GF-D8 (cell line): ENCODE measurements at regions not wholly inside any gene's neighbourhood (a gene's known extent, or its start where the extent isn't known, plus 50 kb on each side); places are given as distances from the start of the nearest gene placed in this dataset.

Experiments used
- DNase-seq: peaks from one replicate; lab custom pipeline; 2025; lab: John Stamatoyannopoulos, UW

DNA sequence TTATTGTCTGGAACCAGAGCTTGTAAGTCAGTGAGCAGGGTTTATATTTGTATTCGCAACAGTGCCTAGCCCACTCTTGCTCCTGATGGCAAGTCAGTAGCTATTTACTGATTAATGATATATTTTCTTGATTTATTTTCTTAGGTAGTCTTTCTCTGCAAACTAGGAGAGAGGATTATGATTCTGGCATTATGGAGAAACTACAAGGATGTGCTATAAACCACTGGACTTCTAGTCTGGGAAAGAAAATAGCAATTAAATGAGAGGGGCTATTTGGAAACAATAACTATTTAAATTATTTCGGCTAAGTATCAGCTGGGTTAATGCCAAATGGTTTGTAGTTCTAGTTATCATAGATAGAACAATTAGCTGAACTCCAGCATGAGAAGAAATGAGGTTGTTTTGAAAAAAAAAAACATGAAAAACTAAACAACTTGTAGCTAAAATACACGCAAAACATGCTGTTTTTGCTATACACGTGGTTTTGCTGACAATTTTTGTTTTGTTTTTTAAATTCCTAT is 304.9 kb upstream of the TCF21 start:
- no peak for DNase-seq

DNA sequence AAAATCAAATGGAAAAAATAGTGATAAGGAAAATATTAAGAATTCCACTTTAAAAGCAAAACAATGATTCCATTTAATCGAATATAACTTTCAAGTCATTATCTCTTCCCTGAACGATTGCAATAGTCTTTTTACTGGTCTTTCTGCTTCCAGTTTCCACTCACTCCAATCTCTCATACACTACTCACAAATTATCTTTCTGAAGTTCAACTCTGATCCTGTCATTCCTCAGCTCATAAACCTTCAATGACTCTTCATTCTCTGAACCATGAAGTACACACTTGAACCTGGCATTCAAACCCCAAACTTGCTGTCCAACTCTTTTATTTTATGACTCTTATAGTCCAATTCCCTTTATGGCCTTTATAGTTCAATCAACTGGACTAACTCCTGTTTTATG is 304.1 kb upstream of the TCF21 start:
- DNase-seq: no peak

DNA sequence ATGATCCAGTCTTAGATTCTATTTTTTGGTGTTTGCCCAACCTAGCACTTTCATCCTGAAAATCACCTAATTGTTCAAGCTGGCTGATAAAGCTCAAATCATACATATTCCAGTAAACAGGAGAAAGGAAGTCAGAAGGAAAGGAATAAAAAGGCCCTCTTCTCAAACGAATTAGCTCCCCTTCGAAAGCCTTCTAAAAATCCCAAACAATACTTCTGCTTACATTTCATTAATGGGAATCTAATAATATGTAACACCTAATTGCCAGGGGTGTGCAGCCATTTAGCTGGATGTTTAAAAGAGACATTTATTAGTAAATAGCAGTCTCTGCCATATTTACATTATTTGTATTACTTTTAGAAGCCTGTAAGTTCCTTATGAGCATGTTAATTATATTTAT is 302.9 kb upstream of the TCF21 start:
- no peak for DNase-seq

DNA sequence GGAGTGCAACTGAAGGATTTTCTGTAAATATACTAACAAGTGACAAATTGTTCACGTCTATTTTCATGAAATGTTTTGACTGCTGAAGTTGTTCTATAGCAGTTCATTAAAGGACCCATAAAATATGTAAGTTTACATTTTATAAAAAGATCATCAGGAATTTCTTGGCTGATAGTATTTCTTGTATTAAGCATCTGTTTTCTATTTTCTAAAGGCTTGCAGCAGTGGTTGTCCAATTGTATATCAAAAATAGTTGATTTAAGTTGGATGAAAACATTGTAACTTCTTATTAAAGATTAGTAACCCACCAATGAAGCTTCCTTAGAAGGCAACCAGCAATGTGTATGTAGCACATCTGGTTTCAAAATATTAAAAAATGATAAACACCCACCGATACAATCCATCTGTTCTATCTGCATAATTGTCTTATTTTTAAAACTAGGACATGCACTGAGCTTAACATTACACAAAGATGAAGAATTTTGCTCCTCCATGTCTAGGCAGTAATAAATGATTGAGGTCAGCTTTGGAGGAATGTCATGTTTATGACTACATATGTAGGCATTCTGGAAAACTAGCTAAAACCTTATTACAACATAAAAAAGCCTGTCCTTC is 301.3 kb upstream of the TCF21 start:
- DNase-seq: no peak

DNA sequence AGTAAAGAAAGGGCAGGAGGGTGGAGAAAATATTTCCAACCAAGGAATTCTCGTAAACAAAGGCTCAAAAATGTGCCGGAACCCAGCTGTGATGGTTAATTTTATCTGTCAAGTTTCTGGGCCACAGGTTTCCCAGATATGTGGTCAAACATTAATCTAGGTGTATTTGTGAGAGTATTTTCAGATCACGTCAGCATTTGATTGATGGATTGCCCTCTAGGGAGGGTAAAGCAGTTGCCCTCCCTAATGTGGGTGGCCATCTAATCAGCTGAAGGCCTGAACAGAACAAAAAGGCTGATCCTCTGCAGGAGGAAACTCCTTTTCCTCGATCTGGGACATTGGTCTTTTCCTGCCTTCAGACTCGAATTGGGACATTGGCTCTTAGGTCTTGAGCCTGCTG is 298.7 kb upstream of the TCF21 start:
- no peak for DNase-seq

DNA sequence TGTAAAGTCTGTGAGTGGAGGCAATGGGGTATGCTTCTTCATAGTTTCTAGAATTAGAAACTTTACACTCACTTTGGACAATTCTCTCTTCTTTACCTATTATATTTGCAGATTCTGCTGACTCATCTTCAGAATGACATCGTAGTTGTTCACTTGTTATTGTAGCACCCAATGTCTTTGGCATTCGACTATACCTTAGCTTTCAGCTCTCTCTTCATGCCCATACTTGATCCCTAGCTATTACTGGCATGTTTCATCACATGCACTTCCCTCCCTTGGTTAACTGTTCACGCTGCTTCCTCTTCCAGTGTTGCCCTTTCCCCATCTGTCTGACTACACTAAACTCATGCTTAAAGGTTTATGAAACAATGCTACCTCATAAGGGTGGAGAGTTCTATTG is 298.1 kb upstream of the TCF21 start:
- no peak for DNase-seq

DNA sequence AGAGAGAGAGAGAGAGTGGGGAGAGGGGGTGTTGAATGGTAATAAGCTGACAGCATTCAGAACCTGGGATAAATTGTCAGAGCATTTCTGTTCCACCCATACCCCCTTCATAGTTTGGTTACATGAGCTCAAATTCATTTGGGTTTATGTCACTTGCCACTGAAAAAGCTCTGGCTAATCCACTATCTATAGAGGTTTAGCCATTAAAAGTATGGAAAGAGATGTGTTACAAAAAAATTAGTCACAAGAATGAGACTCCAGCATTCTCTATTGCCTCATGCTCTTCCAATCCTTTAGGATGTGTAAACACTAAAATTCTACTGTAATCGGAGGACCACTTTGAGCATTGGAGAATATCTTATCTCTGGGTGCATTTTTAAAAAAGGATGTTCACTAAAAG is 297.6 kb upstream of the TCF21 start:
- DNase-seq: no peak

DNA sequence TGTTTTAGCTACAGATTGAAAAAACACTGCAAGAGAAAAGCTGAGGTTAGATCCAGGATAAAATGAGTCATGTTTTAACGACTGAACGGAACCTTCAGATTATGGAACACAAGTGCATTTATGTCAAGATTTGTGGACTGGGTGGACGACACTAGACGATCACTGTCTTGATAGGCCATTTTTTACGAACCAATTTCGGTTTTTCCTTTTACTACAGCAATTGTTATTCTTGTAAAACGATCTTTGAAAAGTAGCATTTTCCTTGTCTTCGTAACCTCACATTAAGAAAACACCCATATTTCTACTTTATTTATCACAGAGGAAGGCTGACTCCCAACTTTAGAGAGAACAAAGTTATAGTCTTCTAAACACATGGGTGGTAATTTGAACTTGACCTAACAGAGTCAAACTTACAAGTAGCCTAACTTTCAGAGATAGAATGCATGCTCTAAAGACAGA is 294.2 kb upstream of the TCF21 start:
- no peak for DNase-seq

DNA sequence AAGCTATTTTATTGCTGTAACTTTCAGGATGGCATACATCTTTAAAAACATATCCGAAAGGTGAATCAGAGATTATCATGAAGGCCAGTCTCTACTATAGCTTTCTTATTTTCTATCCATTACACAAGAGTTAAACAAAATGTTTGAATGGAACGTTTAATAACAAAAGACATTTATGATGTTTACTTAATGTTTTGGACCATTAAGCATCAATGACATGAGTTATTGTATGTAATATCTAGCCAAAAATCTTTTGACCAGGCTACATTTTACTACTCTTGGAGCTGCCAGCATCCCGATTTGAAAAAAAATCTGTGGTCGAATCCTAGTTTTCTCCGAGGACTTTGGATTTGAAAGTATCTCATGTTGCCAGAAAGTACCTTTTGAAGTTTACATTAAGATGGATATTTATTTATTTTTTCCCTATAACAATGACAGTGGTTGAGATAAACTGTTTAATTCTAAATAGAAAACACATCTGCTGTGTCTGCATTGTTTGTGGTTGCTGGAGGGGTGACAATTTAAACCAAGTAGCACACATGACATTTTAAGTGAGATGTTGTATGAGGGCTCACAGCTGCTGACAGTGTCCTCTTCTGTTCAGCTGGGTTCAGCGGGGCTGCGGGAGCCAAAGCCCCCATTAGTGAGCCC is 293.7 kb upstream of the TCF21 start:
- DNase-seq: no peak

DNA sequence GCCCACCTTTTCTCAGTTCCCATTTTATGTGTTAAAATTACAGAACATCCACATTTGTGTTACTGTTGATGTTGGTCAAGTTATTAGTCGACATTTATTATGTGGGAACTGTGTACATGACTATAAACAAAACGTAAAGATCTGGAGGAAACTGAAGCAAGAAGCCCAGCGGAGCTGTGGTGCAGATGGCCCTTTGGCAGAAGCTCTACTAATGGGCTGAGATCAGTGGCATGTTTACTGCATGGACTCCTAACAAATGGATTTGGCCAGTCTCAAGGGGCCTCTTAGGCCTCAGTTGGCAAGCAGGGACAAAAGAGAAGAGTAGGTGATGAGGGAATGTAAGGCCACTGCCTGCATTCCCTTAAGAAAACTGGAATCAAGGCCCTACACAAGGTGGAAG is 282.1 kb upstream of the TCF21 start:
- no peak for DNase-seq

DNA sequence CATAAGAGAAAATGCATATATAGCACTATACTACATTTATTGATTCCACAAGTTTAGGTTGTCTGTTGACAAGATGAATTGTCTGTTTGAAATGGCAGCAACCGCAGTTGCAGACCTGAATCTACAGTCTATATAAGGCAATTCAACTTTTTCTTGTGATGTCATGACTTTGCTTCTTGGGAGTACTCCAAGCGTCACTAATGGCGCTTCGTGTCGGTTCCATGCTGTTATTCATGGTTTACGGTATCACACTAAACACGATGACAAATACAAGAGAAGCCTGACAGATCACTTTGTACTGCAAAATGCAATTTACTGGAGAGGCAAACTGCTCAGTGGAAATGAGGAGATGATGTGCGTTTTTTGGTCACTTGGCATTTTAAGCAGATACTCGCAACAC is 280.3 kb upstream of the TCF21 start:
- DNase-seq: no peak

DNA sequence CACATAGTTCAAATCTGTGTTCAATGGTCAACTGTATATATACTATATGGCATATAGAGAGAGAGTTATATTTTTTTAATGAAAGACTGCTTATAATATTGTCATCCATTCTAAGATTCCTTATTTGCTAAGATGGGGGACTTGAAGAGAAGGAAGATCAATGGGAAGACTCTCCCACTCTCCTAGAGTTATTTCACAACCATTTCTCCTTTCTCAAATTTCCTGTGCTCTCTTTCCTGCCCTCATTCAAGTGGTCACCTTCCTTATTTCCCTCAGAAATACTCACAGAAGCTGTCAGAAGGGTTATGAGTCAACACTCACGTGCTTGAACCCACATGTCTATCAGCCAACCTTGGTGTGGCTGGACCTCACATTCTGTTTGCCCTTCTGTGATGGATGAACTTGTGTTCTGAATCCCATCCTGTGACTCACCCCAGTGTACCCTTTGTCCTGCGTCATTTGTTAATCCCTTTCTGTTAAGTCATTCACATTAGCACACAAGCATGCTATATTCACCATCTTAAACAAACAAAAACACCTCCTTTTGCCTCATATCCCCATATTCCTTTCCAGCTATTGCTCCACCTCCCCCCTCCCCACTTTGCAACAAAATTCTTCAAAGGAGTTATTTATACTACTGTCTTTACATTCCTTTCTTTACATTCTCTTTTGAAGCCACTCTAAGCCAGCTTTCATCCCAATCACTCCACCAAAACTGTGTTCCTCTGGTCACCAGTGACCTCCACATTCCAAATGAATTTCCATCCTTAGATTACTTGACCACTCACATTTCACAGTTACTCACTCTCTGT is 279.3 kb upstream of the TCF21 start:
- no peak for DNase-seq

DNA sequence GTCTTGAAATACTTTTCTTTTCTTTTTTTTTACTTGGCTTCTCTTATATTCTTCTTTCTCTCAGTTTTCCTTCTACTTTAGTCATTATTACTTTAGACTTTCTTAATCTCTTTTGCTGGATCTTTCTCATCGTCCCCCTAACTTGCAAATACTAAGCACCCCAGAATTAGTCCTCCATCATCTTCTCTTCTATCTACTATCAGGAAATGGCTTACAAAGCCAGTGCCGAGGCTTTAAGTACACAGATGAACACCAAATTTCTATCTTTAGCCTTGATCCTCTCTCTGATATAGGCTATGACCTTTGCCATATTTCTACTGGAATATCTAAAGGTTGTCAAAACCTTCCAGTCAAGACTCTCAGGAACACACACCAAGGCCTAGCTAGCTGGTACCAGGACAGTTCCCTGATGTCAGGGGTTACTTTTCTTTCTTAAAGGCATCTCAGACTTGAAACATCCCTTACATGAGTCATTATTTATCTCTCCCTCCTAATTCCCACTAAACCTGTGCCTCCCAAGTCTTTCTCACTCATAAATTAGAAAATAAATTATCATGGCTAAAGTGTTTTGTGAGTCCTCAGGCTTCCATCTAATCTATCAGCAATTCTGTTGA is 278.6 kb upstream of the TCF21 start:
- DNase-seq: no peak

DNA sequence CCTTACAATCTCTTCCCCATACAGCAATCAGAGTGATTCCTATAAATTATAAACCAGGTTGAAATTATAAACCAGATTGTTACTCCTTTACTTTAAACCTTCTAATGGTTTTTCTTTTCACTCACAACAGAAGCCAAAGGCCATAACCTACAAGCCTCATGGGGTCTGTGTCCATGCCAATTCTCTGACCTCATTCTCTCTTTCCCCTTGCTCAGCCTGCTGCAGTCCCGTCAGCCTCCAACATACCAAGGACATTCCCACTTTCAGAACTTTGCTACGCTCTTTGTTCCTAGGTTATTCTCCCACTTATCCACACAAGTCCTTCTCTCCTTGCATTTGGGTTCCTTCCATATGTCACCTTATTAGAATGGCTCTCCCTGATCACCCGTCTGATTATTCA is 277.9 kb upstream of the TCF21 start:
- no peak for DNase-seq

DNA sequence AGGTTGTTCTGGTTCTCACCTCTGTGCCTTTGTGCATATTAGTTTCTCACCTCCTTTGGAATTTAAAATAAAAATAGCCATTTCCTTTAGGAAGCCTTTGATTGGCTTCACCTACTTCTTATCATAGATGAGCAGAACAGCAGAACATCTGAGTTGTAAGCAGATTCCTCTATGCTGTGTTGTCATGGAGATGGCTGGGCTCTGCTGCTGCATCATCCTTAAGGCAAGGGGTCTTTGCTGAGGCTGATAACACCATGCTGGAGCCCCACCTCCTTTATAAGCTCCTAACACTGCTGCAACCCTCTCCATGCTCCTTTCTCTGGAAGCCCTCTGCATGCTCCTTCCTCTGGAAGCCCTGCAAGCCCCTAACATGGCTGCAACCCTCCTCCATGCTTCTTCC is 276.5 kb upstream of the TCF21 start:
- DNase-seq: no peak

DNA sequence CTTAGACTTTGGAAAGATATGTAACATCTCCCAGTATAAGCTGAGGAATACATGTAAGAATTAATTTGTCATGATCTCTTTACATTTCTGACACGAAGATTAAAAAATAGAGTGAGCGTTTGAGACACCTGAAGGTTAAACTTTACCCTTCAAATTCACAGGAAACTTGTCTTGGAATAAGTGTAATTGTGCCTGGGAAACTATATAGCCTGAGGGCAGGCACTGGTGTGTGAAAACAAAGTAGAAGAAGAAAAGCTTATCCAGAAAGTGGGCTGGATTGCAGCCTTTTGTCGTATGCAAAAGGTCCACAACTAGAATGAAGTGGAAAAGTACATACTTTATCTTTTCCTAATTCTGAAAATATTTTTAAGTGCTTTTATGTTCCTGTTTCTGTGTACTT is 275.7 kb upstream of the TCF21 start:
- no peak for DNase-seq

DNA sequence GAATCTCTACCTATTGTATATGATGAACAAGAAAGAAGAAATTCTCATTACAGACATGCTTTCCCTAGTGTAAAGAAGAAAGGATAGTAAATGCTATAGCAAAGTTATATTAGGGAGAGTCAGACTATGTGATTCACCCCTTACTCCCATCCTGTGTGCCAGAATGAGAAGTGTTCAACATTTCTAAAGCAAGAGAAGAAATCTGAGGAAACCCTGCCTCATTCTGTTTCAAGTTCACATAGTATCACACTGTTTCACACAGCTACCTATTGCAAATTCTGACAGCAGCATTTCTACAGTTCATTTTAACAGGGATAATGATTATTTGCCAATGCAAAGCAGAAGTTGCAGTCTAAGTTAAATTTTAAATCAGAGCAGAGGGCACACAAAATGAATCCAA is 267.2 kb upstream of the TCF21 start:
- no peak for DNase-seq

DNA sequence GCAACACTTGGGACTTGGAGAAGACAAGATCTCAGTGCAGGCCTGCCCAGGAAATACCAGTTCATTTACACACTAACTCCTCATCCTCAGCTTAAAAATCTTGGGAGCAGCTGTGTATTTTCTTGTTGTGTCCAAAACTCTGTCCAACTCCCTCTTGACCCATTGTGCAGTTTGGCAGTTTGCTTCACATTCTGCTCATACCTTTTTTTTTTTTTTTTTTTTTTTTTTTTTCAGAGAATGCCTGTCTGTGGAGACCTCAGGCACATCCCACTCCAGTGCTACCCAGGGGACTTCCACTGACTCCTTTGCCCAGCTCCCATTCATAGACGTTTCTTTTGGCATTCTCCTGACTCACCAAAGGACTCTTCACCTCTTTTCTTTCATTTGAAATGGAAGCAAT is 265.8 kb upstream of the TCF21 start:
- no peak for DNase-seq

DNA sequence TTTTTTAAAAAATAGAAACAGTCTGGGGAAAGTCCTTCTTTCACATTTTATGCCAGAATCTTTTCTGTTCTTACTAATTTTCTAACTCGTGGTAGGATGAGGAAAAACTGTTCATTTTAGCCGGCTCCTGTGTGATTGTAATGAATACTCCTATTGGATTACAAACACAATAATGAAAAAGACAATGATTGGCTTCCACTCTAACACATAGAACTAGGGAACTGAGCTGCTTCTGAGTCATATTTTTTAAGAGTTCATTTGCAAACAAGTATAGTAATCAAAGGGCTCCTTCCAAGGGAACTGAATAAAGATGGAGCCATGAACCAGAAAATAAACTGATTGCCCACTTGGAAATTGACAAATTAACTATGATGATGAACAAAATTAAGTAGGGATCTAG is 265.3 kb upstream of the TCF21 start:
- no peak for DNase-seq

DNA sequence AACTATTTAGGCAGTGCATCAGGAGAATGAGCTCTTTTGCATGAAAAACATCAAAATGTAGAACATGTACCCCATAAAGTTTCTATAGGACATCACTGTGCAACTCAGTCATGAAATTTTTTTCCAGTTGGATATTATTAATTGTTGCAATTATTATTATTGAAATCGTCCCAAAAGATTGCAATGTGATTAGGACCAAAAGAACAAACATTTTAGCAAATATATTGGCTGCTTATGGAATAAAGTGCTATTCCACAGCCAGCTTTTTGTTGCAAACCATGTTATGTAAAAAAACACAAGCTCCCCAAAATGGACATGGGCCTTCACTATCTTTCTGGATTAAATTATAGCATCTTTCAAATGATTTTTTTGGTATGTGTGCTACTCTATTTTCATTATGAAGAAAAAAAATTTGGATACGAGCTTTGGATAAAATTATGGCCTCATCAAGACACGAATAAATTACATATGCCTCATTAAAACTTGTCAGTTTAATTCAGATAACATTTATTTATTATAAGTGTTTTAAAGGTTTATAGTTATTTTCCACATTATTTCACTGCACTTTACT is 262.7 kb upstream of the TCF21 start:
- no peak for DNase-seq

DNA sequence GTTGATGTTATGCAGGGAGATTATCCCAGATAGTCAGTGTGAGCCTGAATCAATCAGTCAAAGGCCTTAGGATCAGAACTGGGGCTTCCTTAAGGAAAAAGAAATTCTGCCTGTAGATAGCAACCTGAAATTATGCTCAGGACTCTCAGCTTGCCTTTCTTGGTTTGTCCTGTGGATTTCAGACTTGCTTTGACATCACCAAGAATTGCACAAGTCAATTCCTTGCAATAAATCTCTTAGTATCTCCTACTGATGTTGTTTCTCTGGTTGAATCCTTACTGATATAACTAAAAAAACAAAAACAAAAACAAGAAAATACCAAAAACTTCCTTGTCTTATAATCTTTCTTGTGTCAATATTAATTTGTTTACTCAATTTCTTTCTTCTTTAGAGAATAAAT is 258.9 kb upstream of the TCF21 start:
- no peak for DNase-seq

DNA sequence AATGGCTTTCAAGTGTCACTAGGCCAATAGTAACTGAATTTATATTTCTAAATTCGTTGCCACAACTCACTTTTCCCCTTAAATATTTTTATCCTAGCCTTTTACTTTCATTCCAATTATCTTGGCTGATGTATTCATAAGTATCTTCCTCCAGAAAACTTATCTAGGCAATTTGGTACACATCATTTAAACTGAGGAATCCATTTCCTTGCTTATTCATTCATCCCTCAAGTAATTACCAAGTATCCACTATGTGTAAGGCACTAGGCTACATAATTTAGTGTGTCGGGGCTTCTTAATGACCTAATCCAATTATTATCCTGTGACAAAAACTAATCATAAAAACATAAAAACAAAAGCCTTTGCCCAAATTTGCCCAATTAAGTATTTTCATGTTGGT is 258.3 kb upstream of the TCF21 start:
- DNase-seq: no peak
